Parathyroid adenoma (tissue), 2 donors: ENCODE measurements at regions not wholly inside any gene's neighbourhood (a gene's known extent, or its start where the extent isn't known, plus 50 kb on each side); places are given as distances from the start of the nearest gene placed in this dataset.

Source experiments
- H2AFZ ChIP-seq: fragments of 300-600 bp; sonication (generic); one replicate; pipeline ENCODE4 v1.7.0; 2017; ENCODE audit warnings: antibody characterized with exemption, mild to moderate bottlenecking
- H3K27ac ChIP-seq: fragments of 300-600 bp; sonication (generic); one replicate; pipeline ENCODE4 v1.7.0; 2017
- H3K27me3 ChIP-seq: fragments of 300-600 bp; sonication (generic); one replicate; pipeline ENCODE4 v1.7.0; 2017; ENCODE audit warnings: low read length; ENCODE audit not compliant: control insufficient read depth, insufficient read depth
- H3K36me3 ChIP-seq: fragments of 300-600 bp; sonication (generic); one replicate; pipeline ENCODE4 v1.7.0; 2017; ENCODE audit warnings: low read length; ENCODE audit not compliant: control insufficient read depth, insufficient read depth
- H3K4me1 ChIP-seq: fragments of 300-600 bp; sonication (generic); one replicate; pipeline ENCODE4 v1.7.0; 2017; ENCODE audit warnings: control low read depth
- H3K4me2 ChIP-seq: fragments of 300-600 bp; sonication (generic); one replicate; pipeline ENCODE4 v1.7.0; 2017; ENCODE audit warnings: low read length
- H3K4me3 ChIP-seq: fragments of 300-600 bp; sonication (generic); one replicate; pipeline ENCODE4 v1.7.0; 2017; ENCODE audit warnings: low read depth, low read length
- H3K79me2 ChIP-seq: fragments of 300-600 bp; sonication (generic); one replicate; pipeline ENCODE4 v1.7.0; 2017; ENCODE audit warnings: control low read depth
- H3K9ac ChIP-seq: fragments of 300-600 bp; sonication (generic); one replicate; pipeline ENCODE4 v1.7.0; 2017; ENCODE audit warnings: mild to moderate bottlenecking
- H3K9me3 ChIP-seq: fragments of 300-600 bp; sonication (generic); one replicate; pipeline ENCODE4 v1.7.0; 2017; ENCODE audit warnings: low read length; ENCODE audit not compliant: control insufficient read depth
- TF ChIP-seq, protein P1 (sequence below): fragments of 300-600 bp; sonication (generic); IDR thresholded peaks from one replicate; pipeline ENCODE4 v1.7.0; 2017; ENCODE audit warnings: antibody characterized with exemption, mild to moderate bottlenecking
- donor health status: primary hyperparathyroidism.

DNA sequence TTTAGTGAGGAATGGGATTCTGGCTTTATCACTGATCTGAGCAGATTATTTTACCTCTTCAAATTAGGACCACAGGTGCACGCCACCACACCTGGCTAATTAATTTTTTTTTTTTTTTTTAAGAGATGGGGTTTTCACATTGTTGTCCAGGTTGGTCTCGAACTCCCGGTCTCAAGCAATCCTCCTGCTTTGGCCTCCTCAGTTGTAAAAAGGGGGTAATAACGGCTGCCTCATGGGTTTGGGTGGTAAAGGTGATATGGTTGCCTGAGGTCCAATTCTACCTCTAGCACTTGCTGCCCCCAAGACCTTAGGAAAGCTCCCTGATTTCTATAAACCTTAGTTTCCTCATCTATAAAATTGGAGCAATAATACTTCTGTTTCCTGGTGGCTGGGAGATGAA, 130.7 kb upstream of the HS3ST2 start:
- H3K27me3 ChIP-seq, result no peaks in the 10 kb centered on the region
- H3K4me1 ChIP-seq, result no peaks in the 10 kb centered on the region
- H3K27ac ChIP-seq, result no peak overlapping the region
- no peaks in the 10 kb centered on the region for H3K79me2 ChIP-seq
- H2AFZ ChIP-seq, result no peak overlapping the region
- H3K4me3 ChIP-seq, result no peak overlapping the region
- TF ChIP-seq, protein P1, sequence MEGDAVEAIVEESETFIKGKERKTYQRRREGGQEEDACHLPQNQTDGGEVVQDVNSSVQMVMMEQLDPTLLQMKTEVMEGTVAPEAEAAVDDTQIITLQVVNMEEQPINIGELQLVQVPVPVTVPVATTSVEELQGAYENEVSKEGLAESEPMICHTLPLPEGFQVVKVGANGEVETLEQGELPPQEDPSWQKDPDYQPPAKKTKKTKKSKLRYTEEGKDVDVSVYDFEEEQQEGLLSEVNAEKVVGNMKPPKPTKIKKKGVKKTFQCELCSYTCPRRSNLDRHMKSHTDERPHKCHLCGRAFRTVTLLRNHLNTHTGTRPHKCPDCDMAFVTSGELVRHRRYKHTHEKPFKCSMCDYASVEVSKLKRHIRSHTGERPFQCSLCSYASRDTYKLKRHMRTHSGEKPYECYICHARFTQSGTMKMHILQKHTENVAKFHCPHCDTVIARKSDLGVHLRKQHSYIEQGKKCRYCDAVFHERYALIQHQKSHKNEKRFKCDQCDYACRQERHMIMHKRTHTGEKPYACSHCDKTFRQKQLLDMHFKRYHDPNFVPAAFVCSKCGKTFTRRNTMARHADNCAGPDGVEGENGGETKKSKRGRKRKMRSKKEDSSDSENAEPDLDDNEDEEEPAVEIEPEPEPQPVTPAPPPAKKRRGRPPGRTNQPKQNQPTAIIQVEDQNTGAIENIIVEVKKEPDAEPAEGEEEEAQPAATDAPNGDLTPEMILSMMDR, result no peak
- no peaks in the 10 kb centered on the region for H3K9me3 ChIP-seq
- H3K9ac ChIP-seq, result no peak overlapping the region
- H3K36me3 ChIP-seq, result no peaks in the 10 kb centered on the region
- H3K4me2 ChIP-seq, result no peak overlapping the region

DNA sequence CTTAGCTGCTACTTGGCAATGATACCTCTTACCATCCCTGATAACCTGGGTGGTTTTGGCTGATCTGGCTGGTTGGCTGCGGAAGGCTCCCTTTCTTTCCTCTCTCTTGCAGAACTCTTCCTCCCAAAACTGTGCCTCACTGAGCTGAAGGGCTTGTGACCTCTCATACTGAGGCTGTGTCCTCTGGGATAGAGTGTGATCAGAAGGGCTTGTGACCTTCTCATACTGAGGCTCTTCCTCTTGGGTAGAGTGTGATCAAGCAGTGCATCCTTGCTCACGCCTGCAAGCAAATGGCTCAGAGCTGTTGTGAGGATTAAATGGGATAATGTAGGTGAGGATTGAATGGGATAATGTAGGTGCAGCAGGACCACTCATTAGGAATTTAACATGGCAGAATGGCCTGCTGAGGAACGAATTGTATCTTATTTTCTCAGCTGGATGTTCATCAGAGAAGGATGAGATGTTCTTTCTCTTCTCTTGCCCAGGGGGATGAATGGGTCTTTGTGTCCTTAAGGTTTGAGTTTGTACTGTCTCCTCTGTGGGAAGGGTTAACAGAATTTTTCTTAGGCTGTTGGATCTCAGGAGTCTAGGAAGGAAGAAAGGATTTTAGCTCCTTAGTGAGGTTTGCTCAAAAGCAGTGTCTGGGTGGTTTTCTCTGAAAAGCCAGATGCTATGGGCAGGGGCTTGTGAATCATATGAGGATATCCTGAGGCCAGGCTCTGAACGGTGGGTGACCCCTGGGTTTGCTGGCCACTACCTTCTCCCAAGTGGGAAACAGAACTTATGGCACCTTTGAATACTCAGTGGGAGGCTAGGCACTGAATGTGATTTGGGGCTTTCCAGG, 130.0 kb upstream of the HS3ST2 start:
- no peaks in the 10 kb centered on the region for H3K9me3 ChIP-seq
- H3K9ac ChIP-seq, result no peak overlapping the region
- H3K36me3 ChIP-seq, result no peaks in the 10 kb centered on the region
- H3K27ac ChIP-seq, result no peak overlapping the region
- H2AFZ ChIP-seq, result no peak overlapping the region
- TF ChIP-seq, protein P1, result no peak
- H3K27me3 ChIP-seq, result no peaks in the 10 kb centered on the region
- no peaks in the 10 kb centered on the region for H3K4me1 ChIP-seq
- no peak overlapping the region for H3K4me2 ChIP-seq
- no peak overlapping the region for H3K4me3 ChIP-seq
- H3K79me2 ChIP-seq, result no peaks in the 10 kb centered on the region

DNA sequence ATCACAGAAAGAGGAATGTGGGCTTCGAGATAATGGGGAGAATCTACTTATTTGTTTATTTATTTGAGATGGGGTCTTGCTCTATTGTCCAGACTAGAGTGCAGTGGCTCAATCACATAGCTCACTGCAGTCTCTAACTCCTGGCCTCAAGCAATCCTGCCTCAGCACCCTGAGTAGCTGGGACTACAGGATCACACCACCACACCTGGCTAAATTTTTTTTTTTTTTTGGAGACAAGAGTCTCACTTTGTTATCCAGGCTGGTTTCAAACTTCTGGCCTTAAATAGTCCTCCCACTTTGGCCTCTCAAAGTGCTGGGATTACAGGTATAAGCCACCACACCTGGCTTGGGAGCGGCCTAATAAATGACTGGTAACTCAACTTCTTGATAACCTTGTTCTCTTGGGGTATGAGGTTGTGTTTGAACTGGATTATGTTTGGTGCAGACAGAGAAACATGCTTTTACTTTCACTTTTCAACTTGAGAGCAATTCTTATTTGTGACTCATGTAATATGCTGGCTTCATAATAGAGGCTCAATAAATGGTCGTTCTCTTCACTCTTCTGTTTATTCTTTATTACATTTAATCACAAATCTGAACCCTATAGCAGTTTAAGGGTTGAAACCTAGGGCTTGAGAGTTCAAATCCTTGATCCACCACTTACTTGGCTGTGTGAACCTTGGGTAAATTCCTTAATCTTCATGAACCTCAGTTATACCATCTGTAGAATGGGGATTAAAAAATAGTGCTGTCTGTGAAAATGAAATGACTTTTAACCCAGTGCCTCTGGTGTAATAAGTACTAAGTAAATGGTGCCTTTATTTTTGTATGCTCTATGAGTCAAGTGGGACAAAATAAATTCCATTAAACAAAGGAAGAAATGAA, 129.1 kb upstream of the HS3ST2 start:
- Histone ChIP-seq H3K27me3 (no peaks in the 10 kb centered on the region), H3K4me2 (no peak overlapping the region), H2AFZ (no peak overlapping the region), H3K27ac (peak overlapping the region; percentile 30), H3K9me3 (no peaks in the 10 kb centered on the region), H3K4me1 (no peaks in the 10 kb centered on the region), H3K9ac (no peak overlapping the region), H3K36me3 (no peaks in the 10 kb centered on the region), H3K79me2 (no peaks in the 10 kb centered on the region), H3K4me3 (no peak overlapping the region)
- TF ChIP-seq, protein P1, result no peak

DNA sequence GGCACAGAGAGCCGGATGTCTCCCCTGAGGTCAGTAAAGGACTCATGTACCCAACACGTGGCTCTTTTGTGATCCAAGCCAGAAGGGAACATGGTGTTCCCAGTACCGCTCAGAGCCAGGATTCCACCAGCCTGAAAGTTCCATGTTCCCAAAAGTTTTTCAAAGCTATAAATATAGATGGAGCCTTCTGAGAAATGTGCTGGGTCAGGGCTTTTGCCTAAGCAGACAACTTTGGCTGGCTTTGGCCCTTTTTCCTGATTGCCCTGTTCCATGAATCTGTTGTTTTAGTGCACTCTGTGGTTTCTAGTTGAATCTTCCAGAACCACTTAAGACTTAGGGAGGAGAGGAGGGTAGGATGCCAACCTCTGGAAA, 128.5 kb upstream of the HS3ST2 start:
- Histone ChIP-seq H3K9ac (no peak overlapping the region), H3K9me3 (no peaks in the 10 kb centered on the region), H3K4me1 (no peaks in the 10 kb centered on the region), H3K36me3 (no peaks in the 10 kb centered on the region), H3K79me2 (no peaks in the 10 kb centered on the region), H2AFZ (no peak overlapping the region), H3K4me3 (no peak overlapping the region), H3K27me3 (no peaks in the 10 kb centered on the region), H3K27ac (peak overlapping the region; percentile 30), H3K4me2 (no peak overlapping the region)
- TF ChIP-seq, protein P1, result no peak
